Amniotic epithelial cell (primary cell): ENCODE measurements at regions not wholly inside any gene's neighbourhood (a gene's known extent, or its start where the extent isn't known, plus 50 kb on each side); places are given as distances from the start of the nearest gene placed in this dataset.
"Not testable (repeated sequence)": the region's sequence is repeated elsewhere in the genome, so short reads cannot be mapped to it uniquely, and the experiment has no call there.

Source experiments
- DNase-seq: peaks from one replicate; pipeline ENCODE4 v3.0.0-alpha.2; 2010; ENCODE audit warnings: low read depth

DNA sequence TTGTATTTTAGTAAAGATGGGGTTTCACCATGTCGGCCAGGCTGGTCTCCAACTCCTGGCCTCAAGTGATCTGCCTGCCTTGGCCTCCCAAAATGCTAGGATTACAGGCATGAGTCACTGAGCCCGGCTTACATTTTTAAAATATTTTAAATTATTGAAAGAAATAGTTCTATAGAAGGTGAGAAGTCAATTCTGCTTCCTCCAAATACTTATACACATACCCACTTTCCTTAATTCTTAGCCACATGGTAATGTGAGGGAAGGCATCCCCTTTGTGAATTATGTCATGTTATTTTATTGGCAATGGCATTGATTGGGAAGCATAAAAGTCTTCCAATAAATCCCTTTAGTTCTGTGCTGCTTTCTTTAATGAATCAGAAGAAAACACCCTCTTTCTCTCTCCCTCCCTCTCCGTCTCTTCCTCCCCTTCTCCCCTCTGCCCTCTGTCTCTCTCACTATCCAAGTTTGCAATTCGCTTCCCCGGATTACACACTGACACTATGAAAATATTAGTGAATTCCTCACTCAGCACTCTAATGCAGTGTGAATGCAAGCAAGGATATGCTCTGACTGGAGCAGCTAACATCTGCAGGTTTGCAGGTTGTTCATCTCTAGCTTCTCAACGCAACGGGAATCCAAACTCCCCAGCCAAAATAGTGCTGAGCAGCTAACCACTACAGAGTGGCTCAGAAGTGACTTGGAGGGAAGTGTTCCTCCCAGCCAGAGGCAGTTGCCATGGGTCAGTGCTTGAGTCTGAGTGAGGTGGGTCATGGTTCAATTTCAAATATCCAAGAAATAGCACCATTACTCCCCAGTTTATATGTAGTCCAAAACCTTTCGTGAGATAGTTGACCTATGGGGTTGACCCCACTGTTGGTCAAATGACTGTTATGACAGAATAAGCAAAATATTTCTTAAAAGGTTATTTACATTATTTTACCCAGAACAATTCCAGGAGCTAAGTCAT, 77.8 kb upstream of the CD55 start:
- peak; percentile 24 for DNase-seq

- DNase-seq, result peak; percentile 64
Measured at GRCh38 chr1:207244409-207244801, 77.1 kb upstream of the CD55 start.

DNA sequence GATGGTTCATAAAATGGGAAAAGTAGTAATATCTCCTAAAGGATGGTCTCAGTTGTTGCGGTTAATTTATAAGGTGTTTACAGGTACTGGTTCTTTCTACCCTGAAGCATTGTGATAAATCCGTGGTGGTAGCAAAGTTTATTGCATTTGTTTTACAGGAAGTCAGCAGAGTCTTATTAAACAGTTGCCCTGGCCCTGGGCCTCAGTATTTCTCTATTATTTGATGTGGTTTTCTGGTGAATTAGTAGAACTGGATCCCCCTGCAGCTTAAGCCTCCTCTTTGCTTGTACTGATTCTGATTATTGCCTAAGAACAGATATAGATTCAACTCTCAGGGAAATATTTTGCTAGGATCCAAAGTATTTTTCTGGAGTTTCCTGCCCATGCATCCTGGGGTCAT, 76.4 kb upstream of the CD55 start:
- no peak for DNase-seq

DNA sequence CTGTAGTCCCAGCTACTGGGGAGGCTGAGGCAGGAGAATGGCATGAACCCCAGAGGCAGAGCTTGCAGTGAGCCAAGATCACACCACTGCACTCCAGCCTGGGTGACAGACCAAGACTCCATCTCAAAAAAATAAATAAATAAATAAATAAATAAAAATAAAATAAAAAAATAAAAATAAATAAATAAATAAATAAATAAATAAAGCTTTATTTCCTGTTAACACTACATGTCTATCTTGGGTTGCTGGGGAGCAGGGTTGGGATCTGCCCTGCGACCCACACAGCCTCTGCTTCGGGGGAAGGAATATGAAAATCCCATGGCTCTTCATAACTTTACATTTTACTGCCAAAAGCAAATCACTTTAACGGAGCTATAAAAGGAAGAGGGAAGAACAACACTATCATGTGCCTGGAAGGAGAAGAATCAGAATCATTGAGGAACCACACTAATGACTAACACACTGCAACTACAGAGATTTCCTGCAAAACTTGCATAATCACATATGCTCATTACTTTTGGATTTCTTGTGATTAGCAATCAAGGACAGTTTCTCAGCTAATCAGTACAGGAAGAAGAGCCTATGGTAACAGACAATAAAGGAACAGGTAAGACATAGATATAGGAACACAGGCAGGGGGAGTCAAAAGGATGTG, 72.8 kb upstream of the CD55 start:
- DNase-seq, result peak; percentile 80

GRCh38 chr1:207250431-207250830, 71.0 kb upstream of the CD55 start:
- DNase-seq, result no peak

- peak; percentile 55 for DNase-seq
Measured at GRCh38 chr1:207251066-207251465, 70.4 kb upstream of the CD55 start.

DNA sequence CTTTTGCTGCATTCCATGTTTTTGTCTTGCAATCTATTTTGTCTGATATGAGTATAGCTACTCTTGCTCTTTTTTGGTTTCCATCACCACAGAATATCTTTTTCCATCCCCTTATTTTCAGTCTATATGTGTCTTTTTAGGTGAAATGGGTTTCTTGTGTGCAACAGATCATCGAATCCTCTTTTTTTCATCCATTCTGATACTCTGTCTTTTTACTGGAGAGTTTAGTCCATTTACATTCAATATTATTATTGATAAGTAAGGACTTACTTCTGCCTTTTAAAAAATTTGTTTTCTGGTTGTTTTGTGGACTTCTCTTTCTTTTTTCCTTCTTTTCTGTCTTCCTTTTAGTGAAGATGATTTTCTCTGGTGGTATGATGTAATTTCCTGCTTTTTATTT, 64.6 kb upstream of the CD55 start:
- no peak for DNase-seq

- DNase-seq, result peak; percentile 65
Measured at GRCh38 chr1:207259391-207259790, 62.1 kb upstream of the CD55 start.

DNA sequence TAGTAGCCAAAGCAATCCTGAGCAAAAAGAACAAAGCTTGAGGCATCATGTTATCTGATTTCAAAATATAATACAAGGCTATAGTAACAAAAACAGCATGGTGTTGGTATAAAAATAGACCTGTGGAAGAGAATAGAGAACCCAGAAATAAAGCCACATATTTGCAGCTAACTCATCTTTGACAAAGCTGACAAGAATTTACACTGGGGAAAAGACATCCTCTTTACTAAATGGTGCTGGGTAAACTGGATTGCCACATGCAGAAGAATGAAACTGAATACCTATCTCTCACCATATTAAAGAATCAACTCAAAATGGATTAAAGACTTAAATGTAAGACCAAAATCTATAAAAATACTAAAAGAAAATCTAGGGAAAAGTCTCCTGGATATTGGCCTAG, 59.5 kb upstream of the CD55 start:
- DNase-seq, result peak; percentile 22

- not testable (repeated sequence) for DNase-seq
Measured at GRCh38 chr1:207262891-207263290, 58.6 kb upstream of the CD55 start.

DNA sequence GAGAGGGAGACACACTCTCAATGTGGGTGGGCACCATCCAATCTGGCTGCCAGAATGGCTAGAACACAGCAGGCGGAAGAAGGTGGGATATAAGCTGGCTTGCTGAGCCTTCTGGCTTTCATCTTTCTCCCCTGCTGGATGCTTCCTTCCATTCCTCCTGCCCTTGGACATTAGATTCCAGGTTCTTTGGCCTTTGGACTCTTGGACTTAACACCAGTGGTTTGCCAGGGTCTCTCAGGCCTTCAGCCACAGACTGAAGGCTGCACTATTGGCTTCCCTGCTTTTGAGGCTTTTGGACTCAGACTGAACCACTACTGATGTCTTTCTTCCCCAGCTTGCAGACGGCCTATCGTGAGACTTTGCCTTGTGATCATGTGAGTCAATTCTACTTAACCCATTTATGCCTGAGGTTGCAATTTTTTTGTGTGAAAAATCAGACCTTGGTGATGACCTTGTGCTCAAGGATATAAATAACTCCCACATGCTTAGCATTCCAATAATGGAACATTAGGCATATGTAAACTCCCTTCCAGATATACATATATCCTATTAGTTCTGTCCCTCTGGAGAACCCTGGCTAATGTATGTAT, 56.7 kb upstream of the CD55 start:
- DNase-seq, result no peak

GRCh38 chr1:207268337-207268736, 53.1 kb upstream of the CD55 start:
- DNase-seq, result no peak

- no peak for DNase-seq
Measured at GRCh38 chr1:207268753-207269511, 52.5 kb upstream of the CD55 start.
